MM.1S (cell line): ENCODE measurements at regions not wholly inside any gene's neighbourhood (a gene's known extent, or its start where the extent isn't known, plus 50 kb on each side); places are given as distances from the start of the nearest gene placed in this dataset.
"Not testable (repeated sequence)": the region's sequence is repeated elsewhere in the genome, so short reads cannot be mapped to it uniquely, and the experiment has no call there.

Source experiments
- EZH2 ChIP-seq: fragments of 300-600 bp; sonication (generic); optimal IDR thresholded peaks from 2 replicates; pipeline ENCODE3; 2017; ENCODE audit warnings: low read depth, mild to moderate bottlenecking, antibody characterized with exemption, low read length, mixed read lengths
- EZH2phosphoT487 ChIP-seq: fragments of 300-600 bp; sonication (generic); IDR thresholded peaks from 2 replicates; pipeline ENCODE4 v1.6.1; 2018; ENCODE audit warnings: antibody characterized with exemption, low read length
- TF ChIP-seq, protein P1 (sequence below): fragments of 300-600 bp; sonication (generic); IDR thresholded peaks from 2 replicates; pipeline ENCODE4 v1.5.1; 2016; ENCODE audit warnings: antibody characterized with exemption, low read length, mixed read lengths

- TF ChIP-seq, protein P1, sequence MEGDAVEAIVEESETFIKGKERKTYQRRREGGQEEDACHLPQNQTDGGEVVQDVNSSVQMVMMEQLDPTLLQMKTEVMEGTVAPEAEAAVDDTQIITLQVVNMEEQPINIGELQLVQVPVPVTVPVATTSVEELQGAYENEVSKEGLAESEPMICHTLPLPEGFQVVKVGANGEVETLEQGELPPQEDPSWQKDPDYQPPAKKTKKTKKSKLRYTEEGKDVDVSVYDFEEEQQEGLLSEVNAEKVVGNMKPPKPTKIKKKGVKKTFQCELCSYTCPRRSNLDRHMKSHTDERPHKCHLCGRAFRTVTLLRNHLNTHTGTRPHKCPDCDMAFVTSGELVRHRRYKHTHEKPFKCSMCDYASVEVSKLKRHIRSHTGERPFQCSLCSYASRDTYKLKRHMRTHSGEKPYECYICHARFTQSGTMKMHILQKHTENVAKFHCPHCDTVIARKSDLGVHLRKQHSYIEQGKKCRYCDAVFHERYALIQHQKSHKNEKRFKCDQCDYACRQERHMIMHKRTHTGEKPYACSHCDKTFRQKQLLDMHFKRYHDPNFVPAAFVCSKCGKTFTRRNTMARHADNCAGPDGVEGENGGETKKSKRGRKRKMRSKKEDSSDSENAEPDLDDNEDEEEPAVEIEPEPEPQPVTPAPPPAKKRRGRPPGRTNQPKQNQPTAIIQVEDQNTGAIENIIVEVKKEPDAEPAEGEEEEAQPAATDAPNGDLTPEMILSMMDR = not testable (repeated sequence)
- TF ChIP-seq EZH2phosphoT487, EZH2: not testable (repeated sequence)
Observed at GRCh38 chr15:21079544-21079943, 213.4 kb upstream of the POTEB2 start.
